NCI-H1417 (cell line): ENCODE measurements at regions not wholly inside any gene's neighbourhood (a gene's known extent, or its start where the extent isn't known, plus 50 kb on each side); places are given as distances from the start of the nearest gene placed in this dataset.
"Not testable (repeated sequence)": the region's sequence is repeated elsewhere in the genome, so short reads cannot be mapped to it uniquely, and the experiment has no call there.

ENCODE experiments used
- DNase-seq, 3 experiments: peaks; one replicate each; lab custom pipeline; 2025; lab: John Stamatoyannopoulos, UW

DNA sequence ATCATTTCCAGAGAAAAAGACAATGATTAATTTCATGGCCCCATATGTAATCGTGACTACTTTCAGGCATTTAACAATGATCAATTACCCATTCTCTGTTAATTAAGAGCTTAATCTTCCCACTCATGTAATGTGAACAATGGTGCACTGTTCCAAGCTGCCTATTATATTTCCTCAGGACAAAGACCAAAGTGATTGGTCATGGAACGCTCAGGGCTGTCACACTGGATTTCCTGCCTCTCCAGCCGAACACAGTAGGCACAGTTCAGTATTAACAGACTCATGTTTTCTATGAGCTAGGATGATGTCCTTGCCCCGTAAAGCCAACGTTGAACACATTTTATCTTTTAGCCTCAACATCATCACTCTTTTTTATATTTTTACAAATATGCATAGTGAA is 142.7 kb upstream of the FZD8 start:
- DNase-seq = no peak

DNA sequence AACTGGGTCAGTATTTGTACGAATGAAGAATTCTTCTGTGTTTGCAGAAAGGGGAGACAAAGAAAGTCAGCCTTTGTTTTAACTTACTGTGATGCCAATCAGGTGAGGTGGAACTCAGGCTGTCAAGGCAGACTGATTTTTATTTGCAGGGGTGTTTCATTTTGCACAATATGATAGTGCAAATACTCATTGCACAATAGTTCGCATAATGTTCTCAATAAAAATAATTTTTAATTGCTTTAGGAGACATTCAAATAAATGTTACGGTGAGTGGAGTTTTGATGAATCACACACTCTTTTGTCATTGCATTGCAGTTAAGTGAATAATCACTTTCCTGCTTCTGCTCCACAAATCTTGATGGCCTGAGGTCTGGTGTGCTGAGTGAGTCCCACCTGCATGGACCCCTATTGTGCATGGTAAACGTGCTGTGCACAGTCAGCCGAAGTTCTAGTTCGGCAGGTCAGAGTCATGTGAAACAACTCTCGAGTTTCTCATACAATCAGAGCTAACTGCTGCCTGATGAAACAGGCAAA is 141.3 kb upstream of the FZD8 start:
- no peak for DNase-seq

DNA sequence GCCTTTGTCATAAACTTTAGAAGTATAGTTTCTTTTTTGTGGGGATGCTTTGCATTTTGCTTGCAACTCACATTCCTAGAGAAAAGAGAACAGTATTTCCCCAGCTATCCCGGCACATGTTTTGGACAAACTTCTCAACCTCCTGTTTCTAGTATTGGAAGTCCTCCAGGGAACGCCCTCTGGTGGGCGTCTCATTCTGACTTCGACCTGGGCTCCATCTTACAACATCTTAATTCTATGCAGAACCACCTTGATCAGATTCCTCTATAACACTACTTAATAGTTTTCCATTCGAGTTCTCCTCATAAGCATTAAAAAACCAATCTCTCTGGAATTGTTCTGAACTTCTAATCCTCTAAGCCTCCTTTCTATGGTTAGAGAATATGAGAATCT is 139.5 kb upstream of the FZD8 start:
- DNase-seq = peak in 1 of 3 experiments; percentile 18

DNA sequence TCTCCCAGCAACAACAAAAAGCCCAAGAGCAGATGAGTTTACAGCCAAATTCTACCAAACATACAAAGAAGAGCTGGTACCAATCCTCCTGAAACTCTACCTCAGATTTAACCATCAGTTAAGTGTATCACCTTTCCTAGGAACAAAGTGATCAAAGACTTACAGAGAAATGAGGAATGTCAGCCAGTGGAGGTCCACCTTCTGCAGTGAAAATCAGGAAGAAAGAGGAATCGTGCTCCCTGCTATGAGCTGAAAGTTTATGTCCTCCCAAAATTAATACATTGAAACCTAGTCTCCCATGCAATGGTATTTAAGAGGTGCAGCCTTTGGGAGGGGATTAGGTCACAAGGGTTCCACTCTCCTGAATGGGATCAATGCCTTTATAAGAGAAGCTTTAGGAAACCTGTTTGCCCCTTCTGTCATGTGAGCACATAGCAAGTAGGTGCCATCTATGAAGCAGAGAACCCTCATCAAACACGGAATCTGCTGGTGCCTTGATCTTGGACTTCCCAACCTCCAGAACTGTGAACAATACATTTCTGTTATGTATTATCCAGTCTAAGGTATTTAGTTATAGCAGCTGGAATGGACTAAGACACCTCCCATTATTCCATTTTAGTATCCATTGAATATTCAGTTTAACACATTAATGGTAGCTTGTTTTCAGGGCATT is 139.0 kb upstream of the FZD8 start:
- DNase-seq = no peak

DNA sequence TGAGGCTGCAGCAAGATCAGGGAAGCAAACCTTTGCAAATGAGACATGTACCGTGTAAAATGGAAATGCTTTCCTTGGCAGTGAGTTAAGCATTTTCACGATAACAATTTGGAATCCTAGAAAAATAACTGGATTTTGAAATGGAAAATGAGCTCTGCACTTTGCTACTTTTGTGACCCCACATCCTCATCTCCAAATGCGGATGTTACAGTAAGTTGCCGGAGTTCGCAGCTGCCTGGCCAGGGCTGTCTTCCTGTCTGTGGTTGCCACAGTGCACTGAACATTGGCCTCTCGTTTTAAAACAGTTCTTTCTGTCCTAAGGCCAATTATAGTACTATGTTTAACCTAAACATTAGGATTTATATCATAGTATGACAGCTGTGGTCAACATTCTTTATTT is 136.2 kb upstream of the FZD8 start:
- DNase-seq = no peak

DNA sequence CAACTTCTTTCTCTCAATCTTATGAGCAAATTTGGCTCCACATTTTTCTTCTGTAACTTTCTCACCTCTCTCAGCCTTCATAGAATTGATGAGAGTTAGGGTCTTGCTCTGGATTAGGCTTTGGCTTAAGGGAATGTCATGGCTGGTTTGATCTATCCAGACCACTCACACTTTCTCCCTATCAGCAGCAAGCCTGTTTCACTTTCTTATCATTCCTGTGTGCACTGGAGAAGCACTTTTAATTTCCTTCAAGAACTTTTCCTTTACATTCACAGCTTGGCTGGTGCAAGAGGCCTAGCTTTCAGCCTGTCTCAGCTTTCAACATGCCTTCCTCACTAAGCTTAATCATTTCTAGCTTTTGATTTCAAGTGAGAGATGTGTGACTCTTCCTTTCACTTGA is 134.5 kb upstream of the FZD8 start:
- not testable (repeated sequence) for DNase-seq

DNA sequence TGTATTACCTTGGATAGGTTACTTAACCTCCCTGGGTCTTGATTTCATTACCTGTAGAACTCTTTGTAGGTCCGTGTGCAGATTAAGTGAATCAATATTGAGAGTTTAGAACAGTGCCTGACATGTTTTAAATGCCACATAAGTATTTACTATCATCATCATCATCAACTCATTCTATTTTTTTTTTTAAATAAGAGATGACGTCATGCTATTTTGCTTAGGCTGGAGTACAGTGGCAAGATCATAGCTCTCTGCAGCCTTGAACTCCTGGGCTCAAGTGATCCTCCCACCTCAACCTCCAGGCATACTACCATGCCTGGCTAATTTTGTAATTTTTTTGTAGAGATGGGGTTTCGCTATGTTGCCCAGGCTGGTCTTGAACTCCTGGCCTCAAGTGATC is 132.0 kb upstream of the FZD8 start:
- no peak for DNase-seq

DNA sequence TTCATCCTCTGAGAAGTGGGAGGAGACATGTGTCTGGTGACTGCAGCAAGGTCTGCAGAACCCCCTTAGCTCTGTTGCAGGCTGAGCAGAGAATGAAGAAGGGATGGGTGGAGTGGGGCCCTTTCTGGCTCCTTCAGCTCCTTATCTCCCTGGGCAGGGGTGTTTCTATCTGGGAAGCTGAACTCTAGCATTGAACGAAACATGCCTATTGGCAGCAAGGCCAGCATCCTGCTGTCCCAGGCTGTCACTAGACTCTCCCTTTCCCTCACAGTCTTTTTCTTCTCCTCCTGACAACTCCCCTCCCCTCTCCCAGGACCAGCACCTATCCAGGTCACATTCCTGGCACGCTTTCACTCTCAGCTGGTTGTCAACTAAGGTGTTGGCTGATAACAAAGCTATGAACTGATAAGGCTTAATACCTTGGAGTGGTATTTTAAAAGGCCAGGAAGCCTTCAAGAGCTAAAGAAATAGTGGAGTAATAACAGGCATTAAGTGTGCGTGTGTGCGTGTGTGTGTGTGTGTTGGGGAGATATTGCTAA is 128.8 kb upstream of the FZD8 start:
- no peak for DNase-seq

DNA sequence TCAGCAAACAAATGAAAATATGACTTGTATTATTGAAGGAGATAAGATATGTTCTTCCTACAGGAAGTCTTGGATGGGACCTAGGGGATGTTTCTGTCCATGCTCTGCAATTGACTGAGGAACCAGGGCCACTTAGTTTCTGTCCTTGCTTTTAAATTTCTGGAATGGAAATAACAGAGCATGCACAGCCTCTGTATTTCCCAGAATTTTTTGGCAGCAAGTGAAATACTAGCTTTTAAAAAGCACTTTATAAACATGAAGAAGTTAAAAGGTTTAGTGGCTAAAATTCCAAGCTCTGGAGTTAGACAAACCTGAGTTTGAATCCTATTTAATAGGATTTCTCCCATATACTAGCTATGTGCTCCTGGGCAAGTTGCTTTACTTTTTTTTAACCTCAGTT is 127.7 kb upstream of the FZD8 start:
- no peak for DNase-seq

DNA sequence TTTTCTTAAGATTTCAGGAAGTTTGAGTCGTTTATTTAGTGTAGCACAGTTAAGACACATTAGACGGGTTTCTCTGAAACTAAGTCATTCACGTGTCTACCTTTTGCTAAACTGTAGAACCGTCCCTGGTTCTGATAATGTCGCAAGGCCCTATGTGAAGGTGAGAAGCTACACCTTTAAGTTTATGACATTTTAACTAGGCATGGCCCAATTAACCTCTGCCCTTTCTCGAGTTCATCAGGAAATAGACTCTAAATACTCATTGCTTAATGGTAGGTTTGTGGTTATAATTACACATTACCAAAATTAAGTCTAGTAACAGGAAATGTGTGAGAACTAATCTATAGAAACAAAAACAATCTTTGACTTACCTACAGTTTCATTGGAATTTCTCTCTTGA is 126.6 kb upstream of the FZD8 start:
- no peak for DNase-seq

DNA sequence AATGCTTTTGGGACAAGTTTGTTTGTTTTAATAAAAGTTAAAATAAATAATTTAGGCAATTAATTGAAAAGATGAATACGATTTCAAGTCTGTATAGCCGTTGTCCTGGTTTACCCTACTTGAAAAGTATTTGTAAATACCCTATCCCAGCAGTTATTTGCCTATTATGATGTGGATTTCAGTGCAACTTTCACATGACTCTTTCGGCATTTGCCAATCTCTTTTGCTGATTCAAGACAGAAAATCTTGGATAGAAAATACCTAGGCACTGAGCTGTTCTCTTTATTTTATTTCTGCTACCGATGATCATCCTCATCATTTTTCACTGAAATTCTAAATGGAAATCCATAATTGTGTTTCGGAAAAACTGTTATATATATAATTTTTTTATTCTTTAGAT is 125.9 kb upstream of the FZD8 start:
- DNase-seq = no peak

DNA sequence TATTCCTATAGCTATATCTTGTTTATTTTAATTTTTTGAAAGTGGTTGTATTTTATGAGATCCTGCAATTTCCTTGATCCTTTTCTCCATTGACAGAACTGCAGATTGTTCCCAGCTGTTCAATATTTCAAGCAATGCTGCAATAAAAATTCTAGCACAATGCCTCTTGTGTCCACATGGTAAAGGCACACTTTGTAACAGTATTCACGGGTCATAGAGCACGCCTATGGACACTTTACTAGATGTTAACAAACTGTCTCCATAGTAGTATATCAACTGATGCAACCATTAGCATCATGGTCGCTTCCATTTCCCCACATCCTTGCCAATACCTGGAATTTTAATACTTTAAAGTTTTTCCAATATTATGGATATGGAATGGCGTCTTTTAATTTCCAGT is 123.9 kb upstream of the FZD8 start:
- DNase-seq = no peak

DNA sequence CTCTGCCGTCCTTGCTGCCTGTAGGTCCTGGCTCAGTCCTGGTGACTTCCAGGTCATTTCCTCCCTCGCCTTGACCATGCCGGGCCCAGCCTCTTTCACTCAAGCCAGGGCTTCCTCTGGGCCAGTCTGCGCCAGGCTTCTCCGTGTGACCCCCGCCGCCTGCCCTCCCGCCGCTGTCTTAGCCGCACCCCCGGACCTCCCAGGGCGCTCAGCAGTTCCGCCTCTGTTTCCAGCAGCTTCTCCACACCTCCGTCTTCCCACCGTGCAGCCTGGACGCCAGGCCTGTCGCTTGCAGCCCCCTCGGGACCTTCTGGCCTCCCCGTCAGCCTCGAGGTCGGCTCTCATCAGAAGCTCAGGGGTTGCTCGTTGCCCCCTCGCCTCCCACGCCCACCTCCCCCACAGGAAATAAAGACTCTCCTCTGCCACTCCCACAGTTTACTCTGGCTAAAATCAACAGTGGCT is 123.0 kb upstream of the FZD8 start:
- DNase-seq = no peak

DNA sequence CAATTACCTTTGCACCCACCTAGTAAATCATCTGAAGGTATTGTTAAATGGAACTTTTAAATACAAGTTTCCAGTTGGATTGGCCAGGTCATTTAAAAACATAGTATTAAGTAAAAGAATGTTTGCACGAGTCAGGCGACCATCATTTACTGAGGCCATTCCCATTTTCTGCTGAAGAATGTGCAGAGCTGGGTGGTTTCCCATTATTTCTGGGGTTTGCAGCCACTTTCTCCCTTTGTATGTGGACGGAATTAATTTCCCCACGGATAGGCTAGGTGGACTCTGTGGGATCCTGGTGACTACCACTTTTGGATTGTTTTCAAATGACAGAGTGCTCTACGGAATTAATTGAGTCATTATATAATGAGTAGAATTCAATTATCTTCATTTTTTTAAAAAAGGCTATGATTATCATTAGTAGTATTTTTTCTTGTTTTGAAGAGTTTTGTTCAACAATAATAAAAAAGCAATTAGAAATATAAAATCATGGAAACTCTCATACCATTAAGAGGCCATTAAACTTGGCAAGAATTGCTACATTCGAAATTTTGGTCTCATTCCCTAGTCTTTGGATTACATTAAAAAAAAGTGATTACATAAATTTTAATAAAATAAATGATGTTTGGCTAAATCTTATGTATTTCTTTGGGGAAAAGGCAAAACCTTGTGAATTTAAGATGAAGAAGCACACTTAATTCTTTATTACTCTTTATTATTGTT is 120.4 kb upstream of the FZD8 start:
- DNase-seq = no peak

DNA sequence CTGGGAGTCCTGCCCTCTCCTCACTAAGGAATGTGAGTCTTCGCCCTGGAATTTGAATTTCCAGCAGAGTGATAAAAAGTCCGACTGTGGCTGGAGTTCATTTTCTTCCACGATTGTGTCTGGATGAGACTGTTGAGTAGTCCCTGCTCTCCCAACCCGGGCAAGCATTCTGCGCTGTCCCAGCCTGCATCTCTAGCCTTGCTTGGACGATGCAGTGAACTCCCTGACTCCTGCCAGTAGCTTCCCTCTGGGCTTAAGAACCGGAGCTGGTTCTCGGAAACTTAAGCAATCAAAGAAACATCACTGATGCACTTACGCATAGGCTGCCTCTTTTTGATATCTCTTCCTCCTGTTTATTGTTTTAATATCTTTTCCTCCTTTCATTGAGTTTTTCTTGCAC is 116.0 kb upstream of the FZD8 start:
- no peak for DNase-seq

DNA sequence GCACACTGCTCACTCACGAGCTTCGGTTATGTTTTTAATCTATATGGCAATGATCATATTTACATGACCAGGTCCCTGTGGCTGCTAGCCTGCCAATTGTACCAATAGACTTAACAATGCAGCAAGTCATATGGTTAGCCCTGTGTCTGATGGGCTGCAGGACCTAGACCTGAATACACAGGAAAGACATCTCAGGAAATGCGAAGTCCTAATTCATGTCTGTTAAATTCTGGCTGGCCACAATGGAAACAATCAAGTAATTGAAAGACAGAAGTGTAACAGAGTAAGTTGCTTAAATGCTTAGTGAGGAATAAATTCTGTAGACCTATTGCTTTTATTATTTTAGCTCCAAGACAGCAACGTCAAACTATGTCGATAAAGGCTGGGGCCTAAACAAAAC is 112.4 kb upstream of the FZD8 start:
- DNase-seq = no peak

DNA sequence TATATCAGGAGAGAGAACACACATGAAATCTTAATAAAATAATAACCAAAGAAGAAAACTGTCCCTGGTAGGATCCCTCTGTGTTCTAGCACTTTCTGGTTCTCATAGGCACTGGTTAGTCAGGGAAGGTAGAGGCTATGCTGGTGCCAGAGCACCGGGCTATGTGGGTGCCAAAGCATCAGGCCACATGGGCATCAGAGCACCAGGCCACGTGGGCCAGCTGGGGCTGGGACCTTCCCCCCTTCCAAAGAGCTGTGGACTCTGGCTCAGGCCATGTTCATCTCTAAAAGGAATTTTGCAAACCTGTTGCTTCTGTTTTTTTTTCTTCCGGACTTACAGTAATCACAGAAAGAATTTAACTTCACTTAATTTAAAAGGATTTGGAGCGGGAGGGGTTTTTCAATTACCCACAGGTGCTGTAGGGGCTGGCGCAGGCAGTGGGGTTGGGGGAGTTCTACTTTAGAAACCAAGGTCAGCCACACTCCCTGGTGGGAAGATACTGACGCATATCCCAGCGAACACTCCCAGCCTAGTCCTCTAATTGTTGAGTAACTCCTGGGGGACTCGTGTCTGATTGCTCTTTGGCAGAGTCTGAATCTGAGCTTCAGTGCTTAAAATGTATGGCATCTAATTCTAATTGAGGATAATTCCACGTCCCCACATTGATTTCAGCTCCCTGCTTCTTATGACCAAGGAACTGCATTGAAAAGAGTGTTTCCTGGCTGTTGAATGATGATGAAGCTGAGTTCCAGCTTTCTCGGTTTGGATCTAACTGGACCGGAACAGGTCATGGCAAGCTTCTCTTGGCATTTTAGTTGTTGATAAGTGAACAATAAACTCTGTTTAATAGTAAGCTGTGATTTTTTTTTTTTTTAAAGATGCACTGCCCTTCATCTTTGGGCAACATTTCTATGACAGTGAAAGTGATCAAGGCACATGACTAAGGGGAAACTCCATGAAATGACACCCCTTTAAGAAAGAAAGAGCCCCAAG is 110.7 kb upstream of the FZD8 start:
- no peak for DNase-seq

DNA sequence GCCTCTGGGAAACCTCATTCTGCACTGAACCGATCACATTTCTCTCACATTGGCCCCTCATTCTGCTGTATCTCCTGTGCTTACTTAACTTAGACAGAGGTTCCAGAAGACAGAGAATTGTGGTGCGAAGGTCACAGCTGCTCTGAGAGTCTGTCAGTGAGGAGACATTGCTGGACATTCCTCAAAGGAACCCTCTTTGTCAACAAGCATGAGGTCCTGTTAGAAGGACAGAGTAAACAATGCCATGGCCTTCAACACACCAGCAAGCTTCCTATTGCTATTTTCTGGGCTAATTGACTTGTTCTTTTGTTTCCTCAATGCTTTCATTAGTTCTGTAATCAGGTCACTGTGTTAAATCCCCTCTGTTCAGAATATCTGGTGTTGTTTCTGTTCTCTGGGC is 109.3 kb upstream of the FZD8 start:
- DNase-seq = no peak

DNA sequence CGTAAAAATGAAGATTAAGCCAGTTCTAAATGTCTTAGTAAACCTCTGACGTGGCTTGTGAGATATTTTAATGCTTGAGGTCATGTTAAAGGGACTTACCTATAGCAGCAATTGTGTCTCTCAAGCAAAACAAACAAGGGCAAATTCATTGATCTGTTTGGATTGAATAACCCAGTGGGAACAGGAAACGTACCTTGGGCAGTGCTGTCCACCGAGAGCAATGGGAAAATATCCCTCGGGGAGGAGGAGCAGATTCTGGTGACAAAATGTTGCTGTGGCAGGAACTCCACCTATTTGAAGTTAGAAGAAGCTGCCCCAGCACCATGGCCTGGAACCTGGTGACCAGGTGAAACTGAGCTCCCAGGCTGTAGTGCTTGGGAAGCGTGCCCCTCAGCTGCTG is 107.1 kb upstream of the FZD8 start:
- DNase-seq = no peak

DNA sequence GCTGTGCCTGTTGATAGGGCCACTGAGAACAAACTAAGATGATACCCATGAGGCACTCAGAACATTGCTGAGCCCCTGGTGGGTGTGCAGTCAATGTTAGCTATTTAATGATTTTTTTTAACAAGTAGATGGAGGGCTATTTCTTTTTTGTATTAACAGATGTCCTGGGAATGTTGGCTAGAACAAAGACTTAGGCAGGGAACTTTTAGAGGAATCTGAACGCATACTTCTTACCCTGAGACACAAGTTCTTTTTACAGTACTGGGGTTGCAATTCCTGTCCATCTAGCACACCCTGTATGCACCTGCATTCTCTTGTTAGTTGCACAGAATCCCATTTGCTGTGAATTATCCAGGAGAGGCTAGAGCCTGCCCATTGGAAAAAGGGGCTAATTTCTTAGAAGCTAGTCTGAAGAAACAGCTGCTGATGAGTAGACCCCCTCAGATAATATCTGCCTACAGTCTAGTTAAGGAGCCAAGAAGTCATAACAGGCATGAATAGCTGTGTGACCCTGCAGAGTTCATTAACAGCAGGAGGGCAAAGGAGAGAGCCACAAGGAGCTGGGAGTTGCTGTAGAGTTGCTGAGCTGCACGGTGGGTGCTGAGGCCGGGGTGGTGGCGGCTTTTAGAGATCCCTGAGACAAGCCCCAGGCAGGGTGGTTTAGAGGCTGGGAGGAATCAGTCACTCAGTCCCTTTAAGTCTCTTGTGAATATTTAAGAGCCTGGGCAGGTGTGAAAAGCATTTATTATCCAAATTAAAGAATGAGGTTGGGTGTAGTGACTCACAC is 103.7 kb upstream of the FZD8 start:
- DNase-seq = no peak

DNA sequence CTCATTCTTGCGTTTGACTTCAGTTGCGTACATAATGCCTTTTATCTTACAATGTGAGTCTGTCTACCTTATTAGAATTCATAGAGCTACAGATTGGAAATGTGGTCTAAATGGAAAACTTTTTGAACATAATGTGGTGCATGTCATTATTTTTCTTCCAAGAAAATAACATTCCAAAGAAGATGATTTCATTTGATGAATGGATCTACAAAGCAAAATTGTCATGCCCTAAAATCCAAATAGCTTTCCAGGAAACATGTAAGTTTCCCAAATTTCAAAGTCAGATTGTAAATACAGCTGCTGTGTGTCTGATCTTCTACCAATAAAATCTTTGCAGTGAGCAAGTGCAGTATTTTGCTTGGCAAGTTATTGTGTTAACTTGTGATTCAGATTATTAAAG is 101.8 kb upstream of the FZD8 start:
- DNase-seq = no peak
